ENCODE measurements at regions not wholly inside any gene's neighbourhood (a gene's known extent, or its start where the extent isn't known, plus 50 kb on each side); places are given as distances from the start of the nearest gene placed in this dataset.
"Not testable (repeated sequence)": the region's sequence is repeated elsewhere in the genome, so short reads cannot be mapped to it uniquely, and the experiment has no call there.

- FAIRE-seq (no peak), DNase-seq (ENCODE audit: low spot score in 2 of 2) (no peak)
Observed at GRCh38 chr12:131366261-131366871, 344.5 kb upstream of the SFSWAP start.

DNA sequence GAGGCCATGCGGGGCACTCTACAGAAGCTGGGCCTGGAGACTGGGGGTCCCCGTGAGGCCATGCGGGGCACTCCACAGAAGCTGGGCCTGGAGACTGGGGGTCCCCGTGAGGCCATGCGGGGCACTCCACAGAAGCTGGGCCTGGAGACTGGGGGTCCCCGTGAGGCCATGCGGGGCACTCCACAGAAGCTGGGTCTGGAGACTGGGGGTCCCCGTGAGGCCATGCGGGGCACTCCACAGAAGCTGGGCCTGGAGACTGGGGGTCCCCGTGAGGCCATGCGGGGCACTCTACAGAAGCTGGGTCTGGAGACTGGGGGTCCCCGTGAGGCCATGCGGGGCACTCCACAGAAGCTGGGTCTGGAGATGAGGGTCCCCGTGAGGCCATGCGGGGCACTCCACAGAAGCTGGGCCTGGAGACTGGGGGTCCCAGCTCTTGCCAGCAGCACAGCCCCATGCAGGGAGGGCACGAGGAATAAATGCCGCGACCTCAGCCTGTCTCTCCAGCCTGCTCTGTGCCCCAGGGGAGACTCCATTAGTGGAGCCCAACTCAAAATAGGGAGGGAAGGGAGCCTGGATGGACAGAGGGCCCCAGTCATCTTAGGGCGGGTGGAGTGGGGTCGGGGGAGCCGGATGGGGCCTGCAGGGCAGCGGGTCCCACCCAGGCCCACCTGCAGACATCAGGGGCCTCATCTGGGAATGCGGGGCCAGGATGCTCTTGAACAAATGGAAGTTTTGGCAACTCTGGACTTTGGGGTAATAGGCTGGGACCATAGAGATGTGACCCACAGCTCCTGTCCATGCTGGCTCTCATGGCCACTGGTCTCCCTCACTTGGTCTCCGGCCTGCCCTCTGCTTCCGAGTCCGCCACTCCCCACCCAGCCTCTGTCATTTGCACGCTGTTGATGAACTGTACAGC lies 343.6 kb upstream of the SFSWAP start:
- not testable (repeated sequence) for FAIRE-seq; DNase-seq (ENCODE audit: low spot score in 2 of 2)

DNA sequence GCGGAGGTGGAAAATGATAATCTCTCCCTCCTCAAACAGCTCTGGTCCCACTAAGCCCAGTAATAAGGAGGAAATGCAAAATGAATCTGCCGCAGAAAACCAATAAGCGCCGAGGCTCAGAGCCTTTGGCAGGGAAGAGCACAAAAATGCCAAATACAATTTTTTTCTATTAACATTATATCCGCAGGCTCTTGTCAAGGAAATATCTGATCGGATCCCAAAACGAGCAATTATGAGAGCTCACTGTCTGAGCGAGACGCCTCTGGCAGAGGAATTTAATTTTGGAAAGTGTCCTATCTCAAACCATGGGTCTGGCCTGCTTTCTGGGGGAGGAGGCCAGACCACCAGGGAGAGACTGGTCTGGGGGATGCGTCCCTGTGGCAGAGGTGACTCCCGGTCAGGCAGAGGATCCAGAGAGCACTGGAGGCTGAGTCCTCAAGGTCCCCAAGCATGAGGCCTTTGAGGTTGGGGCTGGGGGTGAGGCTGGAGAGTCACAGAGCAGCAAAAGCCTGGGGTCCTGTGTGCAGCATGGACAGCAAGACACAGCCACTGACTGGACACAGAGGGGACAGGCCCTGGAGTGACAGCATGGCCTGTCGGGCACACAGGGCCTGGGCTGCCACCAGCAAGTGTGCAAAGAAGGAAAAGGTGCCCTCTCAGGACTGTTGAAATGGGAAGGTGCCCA lies 342.8 kb upstream of the SFSWAP start:
- DNase-seq (ENCODE audit: low spot score in 2 of 2) (no peak), FAIRE-seq (no peak)

DNA sequence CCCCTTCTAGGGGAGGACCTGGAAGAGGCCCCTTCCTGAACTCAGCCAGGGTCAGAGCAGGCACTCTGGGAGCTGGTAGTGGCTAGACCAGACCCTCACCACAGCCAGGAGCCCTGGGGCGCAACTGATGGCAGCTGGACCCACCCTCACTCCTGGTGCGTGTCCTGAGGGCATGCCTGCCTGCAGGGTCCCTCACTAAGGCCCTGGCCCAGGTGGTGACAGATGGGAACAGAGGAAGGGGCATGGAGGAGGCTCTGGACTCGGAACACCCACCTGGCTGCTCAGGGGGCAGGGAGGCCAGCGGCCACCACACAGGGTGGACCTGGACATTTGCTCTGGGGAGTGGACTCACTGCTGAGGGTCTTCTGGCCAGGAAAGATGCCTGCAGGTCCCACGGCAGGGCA lies 342.2 kb upstream of the SFSWAP start:
- no peak for DNase-seq (ENCODE audit: low spot score in 2 of 2)
- no peak for FAIRE-seq

DNA sequence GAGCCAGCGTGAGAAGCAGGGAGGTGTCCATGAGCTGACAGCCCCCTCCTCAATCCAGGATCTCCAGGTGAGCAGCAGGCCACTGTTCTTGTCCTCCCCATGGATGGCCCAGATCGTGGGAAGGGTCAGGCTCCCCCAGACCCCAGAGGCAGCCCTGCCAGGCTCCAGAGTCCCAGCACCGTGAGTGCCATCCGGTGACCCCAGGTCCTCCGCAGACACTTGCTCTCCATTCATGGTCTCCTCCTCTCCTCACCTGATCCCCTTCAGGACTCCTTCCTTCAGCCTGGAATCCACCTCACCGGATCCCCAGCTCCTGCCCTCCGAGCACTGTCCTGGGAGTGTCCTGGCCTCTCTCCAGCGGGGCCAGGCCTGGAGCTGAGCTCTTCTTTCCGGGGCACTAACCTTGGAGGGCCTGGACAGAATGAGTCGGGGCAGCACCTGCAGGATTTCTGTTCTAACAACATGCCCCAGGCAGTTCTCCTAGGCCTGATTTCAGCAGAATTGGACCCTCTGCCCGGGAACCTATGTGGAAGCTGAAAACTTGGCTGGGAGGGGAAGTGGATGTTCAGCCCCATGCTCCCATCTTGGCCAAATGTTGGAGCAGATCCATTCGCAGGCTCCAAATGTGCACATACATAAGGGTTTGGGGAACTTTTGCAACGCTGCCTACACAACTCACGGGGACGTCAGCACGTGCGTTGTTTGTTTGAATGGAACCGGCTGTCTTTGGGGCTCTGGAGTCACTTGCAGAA lies 341.6 kb upstream of the SFSWAP start:
- DNase-seq (ENCODE audit: low spot score in 2 of 2) (no peak), FAIRE-seq (no peak)

DNA sequence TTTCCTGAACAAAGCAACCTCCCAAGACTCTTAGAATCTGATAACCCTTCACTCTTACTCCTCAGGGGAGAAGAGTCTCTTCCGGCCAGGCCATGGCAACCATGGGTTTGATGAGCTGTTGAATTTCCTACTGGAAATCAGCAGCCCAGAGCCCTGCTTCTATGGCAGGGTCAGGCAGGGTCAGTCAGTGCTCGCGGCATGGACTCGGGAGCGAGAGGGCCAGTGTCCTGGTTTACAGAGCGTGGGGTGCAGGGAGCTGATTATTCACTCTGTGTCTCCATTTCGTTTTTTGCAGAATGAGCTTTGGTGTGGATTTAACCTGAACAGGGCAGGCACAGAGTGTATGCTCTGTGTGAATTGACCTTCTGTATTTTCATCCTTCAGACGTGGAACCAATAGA lies 340.6 kb upstream of the SFSWAP start:
- FAIRE-seq, result no peak

DNA sequence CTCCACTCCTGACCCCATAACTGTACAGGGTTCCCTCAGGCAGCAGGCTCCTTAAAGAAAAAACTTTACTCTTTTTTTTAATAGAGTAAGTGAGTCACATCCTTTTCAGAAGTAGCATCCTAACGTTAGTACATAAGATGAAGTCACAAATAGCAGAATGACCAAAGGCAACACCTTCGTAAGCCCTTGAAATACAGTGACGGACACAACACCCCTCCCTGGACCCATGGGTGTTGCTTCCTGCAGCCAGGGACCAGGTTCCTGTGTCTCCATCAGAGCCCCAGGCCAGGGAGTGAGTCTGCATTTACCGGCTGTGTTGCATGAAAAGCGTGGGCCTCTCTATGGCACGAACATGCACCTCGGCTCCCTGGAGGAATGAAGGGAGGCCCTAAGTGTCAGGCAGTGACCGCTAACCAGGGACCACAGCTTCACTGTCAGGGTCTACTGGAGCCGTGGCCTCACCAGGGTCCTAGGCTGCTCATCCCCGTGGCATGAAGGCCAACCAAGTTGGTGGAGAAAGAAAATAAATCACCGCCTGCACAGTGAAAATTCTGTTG lies 340.0 kb upstream of the SFSWAP start:
- FAIRE-seq (no peak), DNase-seq (ENCODE audit: low spot score in 2 of 2) (no peak)

More for the DNA sequence above, 340.6 kb upstream of the SFSWAP start:
- no peak for DNase-seq (ENCODE audit: low spot score in 2 of 2)

GRCh38 chr12:131371401-131372170 lies 339.3 kb upstream of the SFSWAP start:
- DNase-seq (ENCODE audit: low spot score in 2 of 2) (no peak), FAIRE-seq (no peak)

DNA sequence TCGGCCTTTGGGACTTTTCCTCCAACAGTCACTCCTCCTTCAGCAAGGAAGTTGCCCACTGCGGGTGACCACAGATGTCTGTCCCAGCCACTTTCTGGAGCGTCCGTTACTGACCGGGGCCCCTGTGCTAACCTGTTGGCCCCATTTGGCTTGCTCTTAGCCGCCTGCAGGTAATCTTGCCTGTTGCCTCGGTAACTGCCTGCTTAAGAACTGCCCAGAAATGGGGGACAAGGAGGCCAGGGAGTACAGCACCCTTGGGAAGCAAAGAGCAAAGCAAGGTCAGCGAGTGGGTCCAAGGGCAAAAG lies 338.8 kb upstream of the SFSWAP start:
- FAIRE-seq, result no peak
- no peak for DNase-seq (ENCODE audit: low spot score in 2 of 2)

GRCh38 chr12:131372706-131373195 lies 338.1 kb upstream of the SFSWAP start:
- DNase-seq (ENCODE audit: low spot score in 2 of 2) (no peak), FAIRE-seq (no peak)

DNA sequence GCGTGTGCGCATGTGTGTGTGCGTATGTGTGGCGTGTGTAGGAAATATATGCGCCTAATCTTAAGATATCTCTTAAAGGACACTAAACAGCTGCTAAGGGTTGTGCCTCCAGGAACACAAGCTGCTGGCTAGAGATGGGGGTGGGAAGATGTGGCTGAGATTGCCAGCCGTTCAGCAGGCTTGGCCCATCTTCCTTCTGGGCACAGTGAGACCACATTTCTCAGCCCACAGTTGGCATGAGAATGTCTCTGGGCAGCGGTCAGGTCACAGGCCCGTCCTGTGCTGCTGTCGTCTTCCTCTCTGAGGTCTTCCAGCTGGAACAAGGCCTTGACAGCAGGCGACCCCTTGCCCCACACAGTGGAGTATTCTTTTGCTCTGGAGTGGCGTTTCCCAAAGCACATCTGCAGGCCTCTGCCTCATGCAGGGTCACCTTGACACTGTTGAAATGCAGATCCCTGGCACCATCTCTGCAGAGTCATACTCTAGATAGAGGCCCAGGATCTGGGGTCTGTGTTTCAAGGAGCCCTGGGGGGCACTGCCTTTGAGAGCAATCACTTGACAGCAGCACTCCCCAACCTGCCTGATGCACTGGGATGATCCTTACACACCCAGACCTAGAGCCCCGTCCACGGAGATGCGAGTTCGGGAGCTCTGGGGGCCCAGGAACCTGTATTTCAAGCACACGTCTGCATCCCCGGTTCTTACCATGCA lies 335.5 kb upstream of the SFSWAP start:
- FAIRE-seq, result no peak
- DNase-seq (ENCODE audit: low spot score in 2 of 2), result no peak

GRCh38 chr12:131375972-131376345 lies 334.9 kb upstream of the SFSWAP start:
- no peak for FAIRE-seq

DNA sequence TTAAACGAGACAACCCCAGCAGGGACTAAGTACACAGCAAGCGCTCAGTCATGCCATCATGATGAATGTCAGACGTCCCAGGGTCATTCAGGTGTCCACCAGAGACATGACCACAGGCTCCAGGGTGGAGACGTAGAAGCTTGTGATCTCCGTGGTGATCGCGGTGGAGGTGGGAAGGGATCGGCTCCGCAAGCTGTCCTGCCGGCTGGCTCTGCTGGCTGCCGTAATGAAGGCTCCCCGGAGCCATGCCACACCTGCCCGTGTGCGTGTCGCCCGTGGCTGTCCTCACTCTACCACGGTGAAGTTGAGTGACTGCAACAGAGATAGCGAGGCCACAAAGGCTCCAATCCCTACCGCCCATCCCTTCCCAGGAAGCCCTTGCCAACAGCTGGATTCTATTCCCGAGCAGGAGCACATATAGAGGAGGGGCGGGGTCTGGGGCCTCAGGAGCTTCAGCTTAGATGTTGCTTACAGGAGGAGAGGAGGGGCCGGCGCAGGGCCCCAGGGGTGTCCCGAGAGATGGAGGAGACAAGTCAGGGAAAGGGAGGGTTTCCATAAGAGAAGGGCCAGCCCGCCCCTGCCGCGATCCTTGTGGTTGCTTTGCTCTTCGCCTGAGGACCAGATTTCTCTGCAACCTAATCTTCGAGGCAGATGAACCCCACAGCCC lies 332.6 kb upstream of the SFSWAP start:
- FAIRE-seq (no peak), DNase-seq (ENCODE audit: low spot score in 2 of 2) (no peak)

More at GRCh38 chr12:131375972-131376345, 334.9 kb upstream of the SFSWAP start:
- no peak for DNase-seq (ENCODE audit: low spot score in 2 of 2)

- DNase-seq (ENCODE audit: low spot score in 2 of 2) (no peak), FAIRE-seq (no peak)
Observed at GRCh38 chr12:131378861-131379665, 331.8 kb upstream of the SFSWAP start.

DNA sequence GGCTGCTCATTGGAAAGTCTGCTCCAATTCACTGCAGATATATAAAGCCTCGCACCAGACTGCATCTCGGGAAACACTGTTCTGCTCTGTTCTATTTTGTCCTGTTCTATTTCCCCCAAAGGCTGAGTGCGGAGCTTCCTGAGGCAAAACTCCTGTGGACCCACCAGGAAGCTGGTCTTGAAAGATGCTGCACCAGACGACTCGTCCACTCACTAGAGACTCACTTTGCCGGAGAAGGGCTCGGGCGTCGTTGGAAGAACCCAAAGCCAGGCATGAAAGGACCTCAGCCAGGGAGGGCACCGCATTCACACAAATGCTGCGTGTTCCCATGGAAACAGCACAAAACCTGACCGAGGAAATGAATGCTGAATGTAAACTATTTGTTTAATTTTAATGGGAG lies 331.2 kb upstream of the SFSWAP start:
- FAIRE-seq (no peak), DNase-seq (ENCODE audit: low spot score in 2 of 2) (peak in 1 of 2 donors; percentile 47)

DNA sequence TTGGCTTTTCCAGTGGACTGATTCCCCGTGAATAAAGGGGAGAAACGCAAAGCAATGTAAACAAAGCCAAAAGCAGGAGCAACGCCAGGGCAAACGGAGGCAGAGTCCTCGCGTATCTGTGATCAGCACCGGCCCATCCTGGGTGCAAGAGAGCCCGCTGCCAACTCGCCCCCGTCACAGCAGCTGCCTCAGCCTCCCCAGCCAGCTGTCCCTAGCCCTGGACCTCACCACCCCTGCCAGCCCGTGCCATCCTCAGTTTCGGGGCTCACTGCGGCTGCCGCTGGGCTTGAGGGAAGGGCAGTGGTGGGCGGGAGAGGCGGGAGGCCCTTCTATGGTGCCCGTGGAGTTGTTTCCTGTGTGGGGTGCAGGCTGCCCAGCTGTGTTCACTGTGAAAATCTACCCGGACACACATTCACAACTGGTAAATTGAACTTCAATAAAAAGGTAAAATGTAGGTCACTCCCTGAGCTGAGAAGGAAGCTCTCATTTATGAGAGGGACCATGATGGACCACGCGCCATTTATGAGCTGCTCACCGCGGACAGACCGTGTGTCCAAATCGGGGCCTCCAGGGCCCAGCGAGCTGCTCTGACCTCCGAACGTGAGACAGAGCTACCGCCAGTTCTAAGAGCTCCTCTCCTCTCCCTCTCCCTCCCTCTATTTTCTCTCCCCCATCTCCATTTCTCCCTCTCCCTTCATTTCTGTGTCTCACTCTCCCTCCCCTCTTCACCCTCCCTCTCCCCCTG lies 330.5 kb upstream of the SFSWAP start:
- DNase-seq (ENCODE audit: low spot score in 2 of 2) (peak in 1 of 2 donors; percentile 45), FAIRE-seq (no peak)
